H1 (cell line): ENCODE measurements at regions not wholly inside any gene's neighbourhood (a gene's known extent, or its start where the extent isn't known, plus 50 kb on each side); places are given as distances from the start of the nearest gene placed in this dataset.

ENCODE experiments used
- CTCF ChIA-PET: fragments of 300-600 bp; sonication (Branson Sonifier 250); formaldehyde crosslinking; loops from one replicate; lab custom pipeline; 2021; ENCODE audit not compliant: partially characterized antibody; lab: Charles Lee
- POLR2A ChIA-PET: fragments of 300-600 bp; sonication (Branson Sonifier 250); formaldehyde crosslinking; loops from one replicate; lab custom pipeline; 2021; ENCODE audit warnings: inconsistent platforms; ENCODE audit not compliant: partially characterized antibody; lab: Charles Lee
- DNase-seq, 2 experiments: peaks; one replicate each; pipeline versions ENCODE4 v3.0.0 to v3.0.0-alpha.2; 2010 to 2022; ENCODE audit warnings: low spot score in 2 of 2, low read depth in 1 of 2, mixed read lengths in 1 of 2
- FAIRE-seq: peaks from 2 replicates; lab custom pipeline; 2011; peaks lifted over from hg19 to GRCh38; lab: Jason Lieb, UNC
- H2AFZ ChIP-seq: 2 replicates; pipeline ENCODE4 v1.8.1; 2012; ENCODE audit warnings: low read length, inconsistent platforms
- H2AK5ac ChIP-seq: 2 replicates; pipeline ENCODE4 v1.6.1; 2013; ENCODE audit warnings: low read depth, low read length
- H2BK120ac ChIP-seq: replicated peaks from 2 replicates; pipeline ENCODE3; 2013; ENCODE audit warnings: low read depth, low read length, inconsistent platforms
- H2BK12ac ChIP-seq: 2 replicates; pipeline ENCODE4 v1.6.1; 2013; ENCODE audit warnings: low read depth, low read length
- H2BK15ac ChIP-seq: 2 replicates; pipeline ENCODE4 v1.6.1; 2013; ENCODE audit warnings: low read length
- H2BK20ac ChIP-seq: 2 replicates; pipeline ENCODE4 v1.6.1; 2013; ENCODE audit warnings: low read length
- H2BK5ac ChIP-seq: 2 replicates; pipeline ENCODE4 v1.6.1; 2013; ENCODE audit warnings: low read depth, low read length
- H3K14ac ChIP-seq: 2 replicates; pipeline ENCODE4 v1.6.1; 2013; ENCODE audit warnings: inconsistent platforms; ENCODE audit not compliant: insufficient read length
- H3K18ac ChIP-seq: 2 replicates; pipeline ENCODE4 v1.6.1; 2013; ENCODE audit warnings: low read length; ENCODE audit errors: extremely low read depth
- H3K23ac ChIP-seq: 2 replicates; pipeline ENCODE4 v1.6.1; 2013; ENCODE audit warnings: inconsistent platforms; ENCODE audit not compliant: insufficient read length
- H3K23me2 ChIP-seq: 2 replicates; pipeline ENCODE4 v1.6.1; 2013; ENCODE audit warnings: low read depth, low read length
- H3K27ac ChIP-seq: 2 replicates; pipeline ENCODE4 v1.6.1; 2011; ENCODE audit warnings: low read depth, low read length, inconsistent platforms
- H3K27me3 ChIP-seq, 4 experiments: replicated peaks in 1 of 4; 1 replicate in 1 of 4; 2 replicates in 3 of 4; pipeline versions ENCODE4 v1.6.1 to v1.8.1; 2011 to 2013; ENCODE audit warnings: low read length in 3 of 4, mild to moderate bottlenecking in 3 of 4, inconsistent platforms in 2 of 4, mixed read lengths in 2 of 4, moderate library complexity in 1 of 4; ENCODE audit not compliant: control insufficient read depth in 3 of 4, insufficient read depth in 3 of 4; ENCODE audit errors: extremely low read depth in 1 of 4
- H3K36me3 ChIP-seq, 4 experiments: 2 replicates each; pipeline versions ENCODE4 v1.6.1 to v1.8.1; 2011 to 2013; ENCODE audit warnings: mild to moderate bottlenecking in 4 of 4, low read length in 3 of 4, moderate library complexity in 2 of 4, control low read depth in 1 of 4, inconsistent platforms in 1 of 4; ENCODE audit not compliant: insufficient read depth in 4 of 4, control insufficient read depth in 2 of 4
- H3K4ac ChIP-seq: replicated peaks from 2 replicates; pipeline ENCODE3; 2013; ENCODE audit warnings: low read length, low read depth, mixed read lengths, inconsistent platforms; ENCODE audit not compliant: insufficient read length
- H3K4me1 ChIP-seq, 4 experiments: replicated peaks in 1 of 4; 1 replicate in 1 of 4; 2 replicates in 3 of 4; pipeline versions ENCODE4 v1.6.1 to v1.8.1; 2011 to 2013; ENCODE audit warnings: low read length in 3 of 4, inconsistent platforms in 2 of 4, mixed read lengths in 1 of 4; ENCODE audit not compliant: insufficient read depth in 4 of 4, control insufficient read depth in 3 of 4
- H3K4me2 ChIP-seq, 2 experiments: 2 replicates each; pipeline versions ENCODE4 v1.6.1 to v1.8.1; 2011 to 2013; ENCODE audit warnings: low read depth in 2 of 2, low read length in 2 of 2, control low read depth in 1 of 2, inconsistent platforms in 1 of 2, mild to moderate bottlenecking in 1 of 2; ENCODE audit not compliant: insufficient read depth in 1 of 2
- H3K4me3 ChIP-seq, 4 experiments: fragments of 200-600, 300-600 bp in 1 of 4; sonication (generic), shearing (Covaris generic), sonication (Bioruptor Twin) in 1 of 4; 2 replicates each; pipeline versions ENCODE4 v1.5.1 to v1.8.1; 2011 to 2016; ENCODE audit warnings: low read length in 4 of 4, low read depth in 3 of 4, control low read depth in 2 of 4, inconsistent platforms in 2 of 4, mild to moderate bottlenecking in 2 of 4, mixed read lengths in 1 of 4, moderate library complexity in 1 of 4; ENCODE audit not compliant: insufficient read depth in 2 of 4; ENCODE audit errors: extremely low read depth in 1 of 4
- H3K56ac ChIP-seq: replicated peaks from 2 replicates; pipeline ENCODE3; 2013; ENCODE audit warnings: low read depth, mild to moderate bottlenecking, mixed read lengths, low read length, inconsistent platforms; ENCODE audit not compliant: insufficient read length
- H3K79me1 ChIP-seq: 2 replicates; pipeline ENCODE4 v1.6.1; 2013; ENCODE audit warnings: low read depth, low read length, control low read depth
- H3K79me2 ChIP-seq, 2 experiments: 2 replicates each; pipeline versions ENCODE4 v1.6.1 to v1.8.1; 2012 to 2013; ENCODE audit warnings: low read length in 2 of 2, mild to moderate bottlenecking in 2 of 2, inconsistent platforms in 1 of 2; ENCODE audit not compliant: insufficient read depth in 2 of 2, control insufficient read depth in 1 of 2
- H3K9ac ChIP-seq, 4 experiments: replicated peaks in 1 of 4; 1 replicate in 1 of 4; 2 replicates in 3 of 4; pipeline versions ENCODE4 v1.6.1 to v1.8.1; 2011 to 2013; ENCODE audit warnings: low read depth in 3 of 4, low read length in 3 of 4, control low read depth in 2 of 4, mild to moderate bottlenecking in 2 of 4, moderate library complexity in 2 of 4, inconsistent platforms in 1 of 4; ENCODE audit errors: extremely low read depth in 1 of 4
- H3K9me3 ChIP-seq, 2 experiments: 2 replicates each; pipeline versions ENCODE4 v1.6.1 to v1.8.1; 2012 to 2013; ENCODE audit warnings: mild to moderate bottlenecking in 2 of 2, moderate library complexity in 2 of 2, control low read depth in 1 of 2, inconsistent platforms in 1 of 2, low read depth in 1 of 2, low read length in 1 of 2, mixed read lengths in 1 of 2; ENCODE audit not compliant: insufficient read depth in 2 of 2
- H4K20me1 ChIP-seq, 2 experiments: replicated peaks in 1 of 2; 2 replicates each; pipeline versions ENCODE3 to v1.8.1; 2011 to 2013; ENCODE audit warnings: inconsistent platforms in 2 of 2, low read length in 2 of 2, mild to moderate bottlenecking in 1 of 2; ENCODE audit not compliant: insufficient read depth in 2 of 2, control insufficient read depth in 1 of 2
- H4K5ac ChIP-seq: 2 replicates; pipeline ENCODE4 v1.6.1; 2013; ENCODE audit warnings: low read length, low read depth, mixed read lengths, inconsistent platforms; ENCODE audit not compliant: insufficient read length
- H4K8ac ChIP-seq: 2 replicates; pipeline ENCODE4 v1.8.0; 2013; ENCODE audit warnings: mild to moderate bottlenecking, moderate library complexity, low read length, inconsistent platforms; ENCODE audit not compliant: insufficient read depth; ENCODE audit errors: extremely low read depth
- H4K91ac ChIP-seq: replicated peaks from 2 replicates; pipeline ENCODE3; 2013; ENCODE audit warnings: low read length, mixed read lengths, inconsistent platforms; ENCODE audit not compliant: insufficient read length
- CBX5 ChIP-seq: fragments of 300-800, 300-1000 bp; sonication (generic); IDR thresholded peaks from 2 replicates; pipeline ENCODE4 v1.7.1; 2016; ENCODE audit warnings: antibody characterized with exemption, low read length, low read depth
- CEBPB ChIP-seq: IDR thresholded peaks from 2 replicates; pipeline ENCODE4 v1.6.1; 2012; ENCODE audit warnings: low read depth, low read length
- CHD2 ChIP-seq: IDR thresholded peaks from 2 replicates; pipeline ENCODE4 v1.6.1; 2012; ENCODE audit warnings: low read length, improper control_type of control experiment
- GABPA ChIP-seq: IDR thresholded peaks from 2 replicates; pipeline ENCODE4 v1.6.1; 2011; ENCODE audit warnings: mild to moderate bottlenecking, low read length, moderate library complexity, borderline replicate concordance; ENCODE audit not compliant: insufficient read depth
- JUN ChIP-seq: IDR thresholded peaks from 2 replicates; pipeline ENCODE4 v1.6.1; 2011; ENCODE audit warnings: low read depth, mild to moderate bottlenecking, improper control_type of control experiment, low read length
- KDM4A ChIP-seq: IDR thresholded peaks from one replicate; pipeline ENCODE4 v1.7.1; 2012; ENCODE audit warnings: low read depth, mild to moderate bottlenecking, moderate library complexity, low read length, inconsistent platforms; ENCODE audit not compliant: severe bottlenecking
- KDM5A ChIP-seq: fragments of 200-600 bp; IDR thresholded peaks from 2 replicates; pipeline ENCODE4 v1.7.1; 2012; ENCODE audit warnings: mild to moderate bottlenecking, low read length, inconsistent platforms, mixed read lengths
- POLR2A ChIP-seq, 2 experiments: IDR thresholded peaks; 1 replicate in 1 of 2; 2 replicates in 1 of 2; pipeline ENCODE4 v1.6.1; 2011; ENCODE audit warnings: low read depth in 2 of 2, low read length in 2 of 2, mild to moderate bottlenecking in 2 of 2; ENCODE audit errors: control extremely low read depth in 1 of 2
- POU5F1 ChIP-seq: IDR thresholded peaks from 2 replicates; pipeline ENCODE4 v1.6.1; 2011; ENCODE audit warnings: low read depth, mild to moderate bottlenecking, low read length, moderate library complexity
- RNF2 ChIP-seq: fragments of 200-900, 300-1000 bp; sonication (generic); IDR thresholded peaks from 2 replicates; pipeline ENCODE4 v1.7.1; 2016; ENCODE audit warnings: borderline replicate concordance, low read depth, mild to moderate bottlenecking, antibody characterized with exemption, low read length; ENCODE audit not compliant: poor library complexity, severe bottlenecking; ENCODE audit errors: missing control alignments
- SP1 ChIP-seq: IDR thresholded peaks from 2 replicates; pipeline ENCODE4 v1.6.1; 2011; ENCODE audit warnings: low read depth, low read length
- SP2 ChIP-seq: IDR thresholded peaks from 2 replicates; pipeline ENCODE4 v1.6.1; 2012; ENCODE audit warnings: mild to moderate bottlenecking, low read length, inconsistent platforms
- SRF ChIP-seq: IDR thresholded peaks from 2 replicates; pipeline ENCODE4 v1.6.1; 2011; ENCODE audit warnings: mild to moderate bottlenecking, low read depth, low read length, moderate library complexity
- TEAD4 ChIP-seq: IDR thresholded peaks from 2 replicates; pipeline ENCODE4 v1.6.1; 2012; ENCODE audit warnings: low read depth, low read length, inconsistent platforms, mixed read lengths
- WGBS, 2 experiments: shearing (Covaris generic) in 1 of 2; methylation state at CpG; one replicate each; pipeline versions ENCODE4 v1.1.6 to v1.1.7; 2013 to 2015; ENCODE audit warnings: low lambda C conversion rate in 2 of 2, mixed read lengths in 2 of 2, inconsistent platforms in 1 of 2, low coverage in 1 of 2, missing lambda C conversion rate in 1 of 2; ENCODE audit not compliant: insufficient replicate concordance in 2 of 2, insufficient coverage in 1 of 2, insufficient read length in 1 of 2; ENCODE audit errors: extremely low coverage in 1 of 2, missing lambda C conversion rate in 1 of 2; 5-methylcytosine and 5-hydroxymethylcytosine counted together

DNA sequence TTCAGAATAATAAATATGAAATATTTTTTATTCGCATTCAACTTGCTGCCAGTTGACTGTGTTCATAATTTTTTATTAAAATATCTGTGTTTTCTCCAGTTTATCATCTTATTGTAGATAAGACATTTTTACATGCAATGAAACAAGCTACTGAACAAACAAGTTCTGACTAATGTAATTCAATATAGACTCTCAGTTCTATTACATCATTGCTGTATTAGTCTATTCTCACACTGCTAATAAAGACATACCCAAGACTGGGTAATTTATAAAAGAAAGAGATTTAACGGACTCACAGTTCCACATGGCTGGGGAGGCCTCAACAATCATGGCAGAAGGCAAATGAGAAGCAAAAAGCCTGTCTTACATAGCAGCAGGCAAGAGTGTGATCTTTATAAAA, 1357.7 kb upstream of the CITED2 start:
- Histone ChIP-seq H4K5ac (no peak overlapping the region), H3K9ac (no peak overlapping the region), H2BK5ac (no peak overlapping the region), H3K36me3 (no peaks in the 10 kb centered on the region), H3K9me3 (no peaks in the 10 kb centered on the region), H2AFZ (no peak overlapping the region), H4K20me1 (no peaks in the 10 kb centered on the region), H3K79me2 (no peaks in the 10 kb centered on the region), H2BK20ac (no peak overlapping the region), H3K18ac (no peak overlapping the region), H3K23me2 (no peaks in the 10 kb centered on the region), H3K4me3 (no peak overlapping the region), H3K4me1 (no peaks in the 10 kb centered on the region), H4K91ac (no peak overlapping the region), H3K27me3 (no peaks in the 10 kb centered on the region), H4K8ac (no peak overlapping the region), H2BK12ac (no peak overlapping the region), H2BK15ac (no peak overlapping the region), H2AK5ac (no peak overlapping the region), H3K4ac (no peak overlapping the region), H3K23ac (no peak overlapping the region), H3K56ac (no peak overlapping the region), H2BK120ac (no peak overlapping the region), H3K27ac (no peak overlapping the region), H3K14ac (no peak overlapping the region), H3K79me1 (no peaks in the 10 kb centered on the region), H3K4me2 (no peak overlapping the region)
- CTCF ChIA-PET: no interaction called here
- TF ChIP-seq SP2: no peak
- TF ChIP-seq CEBPB: no peak
- TF ChIP-seq JUN: no peak
- TF ChIP-seq KDM4A: no peak
- TF ChIP-seq RNF2: no peak
- no peak for TF ChIP-seq SP1
- no peak for TF ChIP-seq POLR2A (IDR thresholded peaks at IDR 0.05; ENCODE audit: control extremely low read depth in 1 of 2, low read depth in 2 of 2, low read length in 2 of 2)
- no peak for TF ChIP-seq TEAD4
- no peak for TF ChIP-seq GABPA
- TF ChIP-seq CHD2: no peak
- TF ChIP-seq KDM5A: no peak
- no peak for TF ChIP-seq SRF
- TF ChIP-seq CBX5: no peak
- TF ChIP-seq POU5F1: no peak
- DNase-seq: no peak
- WGBS, 2 experiments: 98% methylated on average over 2 of the region's 2 CpGs; no CpG with 5 or more reads in 1 of the 2 experiments
- no peak for FAIRE-seq
- POLR2A ChIA-PET: no interaction called here
